ENCODE measurements at regions not wholly inside any gene's neighbourhood (a gene's known extent, or its start where the extent isn't known, plus 50 kb on each side); places are given as distances from the start of the nearest gene placed in this dataset.
"Not testable (repeated sequence)": the region's sequence is repeated elsewhere in the genome, so short reads cannot be mapped to it uniquely, and the experiment has no call there.

DNA sequence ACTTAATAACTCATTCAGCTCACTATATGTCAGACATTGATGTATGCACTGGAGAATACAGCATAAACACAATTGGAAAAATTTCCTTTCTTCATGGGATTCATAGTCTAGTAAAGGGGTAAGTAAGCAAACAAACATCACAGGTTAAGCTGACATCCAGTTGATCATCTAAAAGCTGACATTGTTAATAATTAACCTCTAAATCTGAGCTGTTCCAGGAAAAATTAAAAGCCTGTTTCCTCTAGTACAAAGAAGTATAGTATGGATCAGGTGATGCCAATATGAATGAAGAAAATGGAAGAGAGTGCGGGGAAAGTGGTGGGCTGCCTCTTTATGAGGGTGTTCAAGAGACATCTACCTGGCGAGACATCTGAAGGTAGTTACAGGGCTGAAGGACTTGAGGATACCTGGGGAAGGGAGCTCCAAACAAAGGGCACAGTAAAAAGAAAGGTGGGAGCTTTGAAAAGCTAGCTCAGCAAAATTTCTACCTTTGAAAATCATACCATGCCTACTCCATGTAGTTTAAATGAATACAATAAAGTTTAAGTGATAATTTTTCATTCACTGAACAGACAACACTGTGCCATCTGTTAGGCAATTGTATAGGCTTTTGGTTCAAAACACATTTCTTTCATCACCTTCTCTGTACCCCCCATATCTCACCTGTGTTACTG lies 619.3 kb downstream of the TRIB2 start:
- no peak overlapping the region for H3K27ac Mint-ChIP-seq (ENCODE audit: unreplicated experiment)
- TF ChIP-seq, protein P1, sequence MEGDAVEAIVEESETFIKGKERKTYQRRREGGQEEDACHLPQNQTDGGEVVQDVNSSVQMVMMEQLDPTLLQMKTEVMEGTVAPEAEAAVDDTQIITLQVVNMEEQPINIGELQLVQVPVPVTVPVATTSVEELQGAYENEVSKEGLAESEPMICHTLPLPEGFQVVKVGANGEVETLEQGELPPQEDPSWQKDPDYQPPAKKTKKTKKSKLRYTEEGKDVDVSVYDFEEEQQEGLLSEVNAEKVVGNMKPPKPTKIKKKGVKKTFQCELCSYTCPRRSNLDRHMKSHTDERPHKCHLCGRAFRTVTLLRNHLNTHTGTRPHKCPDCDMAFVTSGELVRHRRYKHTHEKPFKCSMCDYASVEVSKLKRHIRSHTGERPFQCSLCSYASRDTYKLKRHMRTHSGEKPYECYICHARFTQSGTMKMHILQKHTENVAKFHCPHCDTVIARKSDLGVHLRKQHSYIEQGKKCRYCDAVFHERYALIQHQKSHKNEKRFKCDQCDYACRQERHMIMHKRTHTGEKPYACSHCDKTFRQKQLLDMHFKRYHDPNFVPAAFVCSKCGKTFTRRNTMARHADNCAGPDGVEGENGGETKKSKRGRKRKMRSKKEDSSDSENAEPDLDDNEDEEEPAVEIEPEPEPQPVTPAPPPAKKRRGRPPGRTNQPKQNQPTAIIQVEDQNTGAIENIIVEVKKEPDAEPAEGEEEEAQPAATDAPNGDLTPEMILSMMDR (IDR thresholded peaks at IDR 0.05; ENCODE audit: unreplicated experiment): no peak
- H3K27me3 Mint-ChIP-seq (ENCODE audit: unreplicated experiment): no peaks in the 10 kb centered on the region
- H3K9me3 Mint-ChIP-seq (ENCODE audit: unreplicated experiment): no peaks in the 10 kb centered on the region
- H3K4me1 Mint-ChIP-seq (ENCODE audit: unreplicated experiment): peaks cover 11% of the 10 kb centered on the region
- no peaks in the 10 kb centered on the region for H3K36me3 Mint-ChIP-seq (ENCODE audit: low read depth, unreplicated experiment)
- H3K4me3 Mint-ChIP-seq (ENCODE audit: unreplicated experiment): no peak overlapping the region
- DNase-seq (ENCODE audit: low spot score): no peak

DNA sequence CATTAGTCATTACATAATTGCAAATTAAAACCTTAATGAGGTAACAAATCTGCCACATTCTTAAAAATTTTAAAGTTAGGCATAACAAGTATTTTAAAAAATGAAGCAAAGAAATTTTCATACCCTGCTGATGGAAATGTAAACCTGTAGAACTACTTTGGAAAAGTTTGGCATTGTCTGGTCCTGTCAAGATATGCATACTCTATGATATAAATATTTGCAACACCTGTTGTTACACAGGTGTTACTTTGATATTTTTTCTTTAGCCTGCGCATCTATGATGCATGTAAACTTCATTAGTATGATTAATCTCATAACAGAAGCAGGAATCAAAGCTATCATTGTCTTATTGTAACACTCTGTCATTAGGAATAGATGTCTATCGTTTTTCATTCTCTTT lies 634.3 kb downstream of the TRIB2 start:
- Mint-ChIP-seq H3K4me3 (ENCODE audit: unreplicated experiment) (no peak overlapping the region), H3K9me3 (ENCODE audit: unreplicated experiment) (no peaks in the 10 kb centered on the region), H3K27ac (ENCODE audit: unreplicated experiment) (no peak overlapping the region), H3K4me1 (ENCODE audit: unreplicated experiment) (no peaks in the 10 kb centered on the region), H3K36me3 (ENCODE audit: low read depth, unreplicated experiment) (no peaks in the 10 kb centered on the region), H3K27me3 (ENCODE audit: unreplicated experiment) (no peaks in the 10 kb centered on the region)
- no peak for DNase-seq (ENCODE audit: low spot score)
- TF ChIP-seq, protein P1 (IDR thresholded peaks at IDR 0.05; ENCODE audit: unreplicated experiment): no peak

DNA sequence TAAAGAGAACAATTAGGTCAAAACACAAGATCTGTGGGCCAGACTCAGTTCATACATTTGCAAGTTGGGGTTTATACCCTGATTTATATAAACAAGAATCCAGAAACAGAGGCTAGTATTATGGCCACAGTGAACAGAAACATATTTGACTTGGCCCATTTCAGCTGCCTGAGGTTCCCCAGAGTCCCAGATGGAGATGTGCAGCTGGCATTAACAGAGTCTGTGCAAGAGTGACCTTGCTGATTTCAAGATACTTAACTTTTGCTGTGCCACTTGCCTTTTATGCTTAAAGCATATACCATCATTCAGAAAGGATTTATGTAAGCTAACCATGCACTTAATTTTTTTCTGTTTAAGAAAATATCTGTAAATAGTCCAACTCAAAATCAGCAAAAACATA lies 636.3 kb downstream of the TRIB2 start:
- no peaks in the 10 kb centered on the region for H3K36me3 Mint-ChIP-seq (ENCODE audit: low read depth, unreplicated experiment)
- TF ChIP-seq, protein P1 (IDR thresholded peaks at IDR 0.05; ENCODE audit: unreplicated experiment): no peak
- H3K4me3 Mint-ChIP-seq (ENCODE audit: unreplicated experiment): no peak overlapping the region
- no peaks in the 10 kb centered on the region for H3K27me3 Mint-ChIP-seq (ENCODE audit: unreplicated experiment)
- no peaks in the 10 kb centered on the region for H3K4me1 Mint-ChIP-seq (ENCODE audit: unreplicated experiment)
- no peak for DNase-seq (ENCODE audit: low spot score)
- H3K27ac Mint-ChIP-seq (ENCODE audit: unreplicated experiment): no peak overlapping the region
- H3K9me3 Mint-ChIP-seq (ENCODE audit: unreplicated experiment): no peaks in the 10 kb centered on the region

DNA sequence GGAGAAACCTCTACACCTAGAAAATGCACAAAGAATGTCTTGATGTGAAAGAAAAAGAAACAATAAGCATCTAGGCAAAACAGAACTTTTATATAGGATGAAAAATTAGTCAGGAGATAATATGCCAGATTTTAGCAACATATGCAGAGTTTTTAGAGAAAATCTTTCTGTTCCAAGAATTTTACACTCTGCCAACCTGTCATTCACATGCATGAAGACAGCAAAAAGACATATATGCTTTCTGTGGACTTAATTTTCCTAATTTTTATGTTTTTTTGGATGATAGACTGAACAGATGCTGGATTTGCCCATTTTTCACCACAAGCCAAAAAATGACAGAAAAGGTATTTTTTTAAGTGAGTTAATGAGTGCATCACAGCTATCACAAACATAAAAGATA lies 637.3 kb downstream of the TRIB2 start:
- no peaks in the 10 kb centered on the region for H3K9me3 Mint-ChIP-seq (ENCODE audit: unreplicated experiment)
- no peak for DNase-seq (ENCODE audit: low spot score)
- TF ChIP-seq, protein P1 (IDR thresholded peaks at IDR 0.05; ENCODE audit: unreplicated experiment): no peak
- H3K27me3 Mint-ChIP-seq (ENCODE audit: unreplicated experiment): no peaks in the 10 kb centered on the region
- H3K4me1 Mint-ChIP-seq (ENCODE audit: unreplicated experiment): no peaks in the 10 kb centered on the region
- no peak overlapping the region for H3K4me3 Mint-ChIP-seq (ENCODE audit: unreplicated experiment)
- H3K27ac Mint-ChIP-seq (ENCODE audit: unreplicated experiment): no peak overlapping the region
- H3K36me3 Mint-ChIP-seq (ENCODE audit: low read depth, unreplicated experiment): no peaks in the 10 kb centered on the region

DNA sequence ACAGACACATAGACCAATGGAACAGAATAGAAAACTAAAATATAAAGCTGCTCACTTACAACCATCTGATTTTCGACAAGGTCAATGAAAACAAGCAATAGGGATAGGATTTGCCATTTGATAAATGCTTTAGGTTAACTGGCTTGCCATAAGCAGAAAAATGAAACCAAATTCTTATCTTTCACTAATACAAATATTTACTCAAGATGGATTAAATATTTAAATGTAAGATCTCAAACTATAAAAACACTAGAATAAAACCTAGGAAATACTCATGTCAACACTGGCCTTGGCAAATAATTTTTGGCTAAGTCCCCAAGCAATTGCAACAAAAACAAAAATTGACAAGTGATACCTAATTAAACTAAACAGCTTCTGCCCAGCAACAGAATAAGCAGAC lies 665.2 kb downstream of the TRIB2 start:
- not testable (repeated sequence) for DNase-seq (ENCODE audit: low spot score); H3K27ac Mint-ChIP-seq (ENCODE audit: unreplicated experiment); H3K9me3 Mint-ChIP-seq (ENCODE audit: unreplicated experiment); H3K4me3 Mint-ChIP-seq (ENCODE audit: unreplicated experiment); H3K4me1 Mint-ChIP-seq (ENCODE audit: unreplicated experiment); H3K36me3 Mint-ChIP-seq (ENCODE audit: low read depth, unreplicated experiment); H3K27me3 Mint-ChIP-seq (ENCODE audit: unreplicated experiment)

DNA sequence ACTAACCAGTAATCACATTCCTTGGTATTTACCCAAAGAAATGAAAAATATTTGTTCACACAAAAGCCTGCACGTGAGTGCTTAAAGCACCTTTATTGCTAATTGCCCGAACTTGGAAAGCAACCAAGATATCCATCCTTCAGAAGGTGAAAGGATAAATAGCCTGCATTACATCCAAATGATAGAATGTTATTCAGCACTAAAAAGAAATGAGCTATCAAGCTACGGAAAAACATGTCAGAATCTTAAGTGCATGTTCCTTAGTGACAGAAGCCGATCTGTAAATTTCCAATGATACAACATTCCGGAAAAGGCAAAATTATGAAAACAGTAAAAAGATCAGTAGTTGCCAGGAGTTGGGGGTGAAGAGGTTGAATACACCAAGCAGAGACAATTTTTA lies 672.4 kb downstream of the TRIB2 start:
- not testable (repeated sequence) for H3K4me1 Mint-ChIP-seq (ENCODE audit: unreplicated experiment); H3K27me3 Mint-ChIP-seq (ENCODE audit: unreplicated experiment); DNase-seq (ENCODE audit: low spot score); H3K9me3 Mint-ChIP-seq (ENCODE audit: unreplicated experiment); H3K4me3 Mint-ChIP-seq (ENCODE audit: unreplicated experiment); H3K36me3 Mint-ChIP-seq (ENCODE audit: low read depth, unreplicated experiment); H3K27ac Mint-ChIP-seq (ENCODE audit: unreplicated experiment)
